ENCODE measurements at regions not wholly inside any gene's neighbourhood (a gene's known extent, or its start where the extent isn't known, plus 50 kb on each side); places are given as distances from the start of the nearest gene placed in this dataset.

DNA sequence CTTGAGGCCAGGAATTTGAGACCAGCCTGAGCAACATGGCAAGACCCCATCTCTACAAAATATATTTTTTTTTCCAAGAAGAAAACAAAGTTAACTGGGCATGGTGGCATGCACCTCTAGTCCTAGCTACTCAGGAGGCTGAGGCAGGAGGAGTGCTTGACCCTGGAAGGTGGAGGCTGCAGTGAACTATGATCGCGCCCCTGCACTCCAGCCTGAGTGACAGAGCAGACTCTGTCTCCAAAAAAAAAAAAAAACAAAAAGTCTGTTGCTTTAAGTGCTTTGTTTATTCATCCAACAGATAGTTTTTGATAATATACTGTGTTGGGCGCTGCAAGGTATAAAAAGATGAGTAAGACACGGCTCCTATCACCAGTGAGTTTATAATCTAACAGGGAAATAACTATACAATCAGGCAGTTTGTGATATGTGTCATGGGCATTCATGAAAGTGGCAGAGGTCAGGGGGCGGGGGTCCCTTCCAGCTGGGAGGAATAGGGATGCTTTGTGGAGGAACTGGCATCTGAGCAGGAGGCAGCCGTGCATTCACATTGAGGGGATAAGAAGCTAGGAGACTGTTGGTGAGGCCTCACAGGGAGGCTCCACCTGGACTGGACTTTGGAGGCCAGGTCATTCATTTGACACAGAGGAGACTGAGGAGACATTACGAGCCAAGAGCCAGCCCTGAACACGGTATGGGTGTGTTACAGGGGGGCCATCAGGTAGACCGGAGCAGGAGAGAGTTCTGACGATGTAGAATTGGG is 67.3 kb upstream of the ERRFI1 start:
- DNase-seq (ENCODE audit: low read depth in 4 of 4, low spot score in 3 of 4), result no peak

DNA sequence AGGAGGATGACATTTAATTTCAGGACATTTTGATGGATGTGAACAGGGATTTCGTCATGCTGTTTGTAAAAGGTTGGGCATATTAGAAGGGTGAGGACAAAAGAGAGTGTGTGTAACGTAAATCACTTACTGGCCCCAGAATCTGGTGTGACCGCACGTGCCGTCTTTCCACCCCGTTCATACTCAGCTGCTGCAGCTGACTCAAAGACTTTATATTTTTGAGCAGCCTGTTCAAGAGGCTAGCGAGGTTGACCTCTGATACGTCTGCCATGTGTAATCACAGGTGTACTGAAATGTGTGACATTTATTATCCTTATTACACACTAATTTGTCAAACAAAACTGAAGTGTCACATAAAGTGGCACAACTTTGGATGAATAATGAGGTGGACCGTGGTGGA is 66.5 kb upstream of the ERRFI1 start:
- DNase-seq (ENCODE audit: low read depth in 4 of 4, low spot score in 3 of 4), result no peak

DNA sequence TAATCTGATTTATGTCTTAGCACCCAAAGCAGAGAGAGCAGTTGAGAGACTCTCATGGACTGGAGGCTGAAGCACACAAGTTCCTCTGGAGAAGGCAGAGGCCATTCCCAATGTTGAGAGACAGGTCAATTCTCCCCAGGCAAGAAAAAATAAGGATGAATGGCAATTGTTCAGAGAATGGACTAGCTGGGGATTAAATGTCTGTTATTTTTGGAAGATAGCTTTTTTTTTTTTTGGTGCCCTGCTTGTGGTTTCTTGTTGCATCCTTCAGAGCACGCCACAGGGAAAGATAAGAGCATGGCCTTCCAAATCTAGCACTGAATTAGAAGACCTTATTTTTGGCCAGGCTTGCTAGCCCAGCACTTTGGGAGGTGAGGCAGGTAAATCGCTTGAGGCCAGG is 65.6 kb upstream of the ERRFI1 start:
- DNase-seq (ENCODE audit: low read depth in 4 of 4, low spot score in 3 of 4), result no peak

DNA sequence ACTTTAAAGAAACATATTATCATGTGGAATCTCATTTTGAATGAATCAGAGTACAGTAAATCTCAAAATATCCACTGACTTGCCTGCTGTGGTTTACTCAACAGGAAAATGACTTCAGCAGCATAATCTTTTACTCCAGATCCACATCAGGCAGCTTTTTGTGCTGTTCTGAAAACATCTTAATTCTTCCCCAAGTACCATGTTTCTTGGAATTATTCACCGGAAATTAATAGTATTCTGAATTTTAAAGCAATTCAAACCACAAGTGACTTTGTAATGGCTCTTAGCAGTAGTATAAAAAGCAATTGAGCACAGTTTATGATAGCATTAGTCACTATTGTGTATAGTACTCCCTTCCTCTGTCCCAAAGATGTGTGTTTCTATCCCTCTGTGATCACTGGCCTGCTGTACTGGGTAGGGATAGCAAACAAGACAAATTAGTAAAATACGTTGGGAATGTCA is 64.2 kb upstream of the ERRFI1 start:
- DNase-seq (ENCODE audit: low read depth in 4 of 4, low spot score in 3 of 4), result no peak

DNA sequence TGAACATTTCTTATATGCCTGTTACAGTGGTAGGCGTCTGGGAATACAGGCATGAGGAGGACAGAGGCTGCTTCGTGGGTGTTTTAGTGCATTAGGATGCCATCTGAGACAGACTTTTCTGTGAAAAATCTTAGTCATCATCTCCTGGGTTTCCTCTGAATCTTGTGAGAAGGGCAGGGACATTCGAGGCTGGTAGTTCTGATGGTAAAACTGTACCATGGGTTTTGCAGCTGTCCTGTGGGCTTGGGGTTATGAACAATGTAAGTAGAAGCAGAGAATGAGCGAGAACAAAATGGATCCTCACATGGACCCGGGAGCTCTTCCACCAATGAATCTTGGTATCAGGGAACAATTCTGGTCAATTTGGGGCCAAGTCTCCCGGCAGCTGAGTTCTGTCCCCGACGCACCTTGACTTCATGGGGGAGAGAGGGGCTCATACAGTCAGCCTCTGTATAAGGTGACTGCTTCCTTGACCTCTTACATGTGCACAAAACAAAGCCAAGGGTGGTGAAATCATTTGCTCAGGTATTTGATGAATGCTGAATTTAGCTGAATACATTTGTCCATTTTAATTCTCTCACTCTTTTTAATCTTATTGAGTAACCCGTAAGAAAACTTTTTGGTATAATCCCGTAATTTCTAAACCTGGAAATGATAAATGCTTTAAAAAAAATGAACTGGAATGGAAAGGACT is 63.6 kb upstream of the ERRFI1 start:
- no peak for DNase-seq (ENCODE audit: low read depth in 4 of 4, low spot score in 3 of 4)

DNA sequence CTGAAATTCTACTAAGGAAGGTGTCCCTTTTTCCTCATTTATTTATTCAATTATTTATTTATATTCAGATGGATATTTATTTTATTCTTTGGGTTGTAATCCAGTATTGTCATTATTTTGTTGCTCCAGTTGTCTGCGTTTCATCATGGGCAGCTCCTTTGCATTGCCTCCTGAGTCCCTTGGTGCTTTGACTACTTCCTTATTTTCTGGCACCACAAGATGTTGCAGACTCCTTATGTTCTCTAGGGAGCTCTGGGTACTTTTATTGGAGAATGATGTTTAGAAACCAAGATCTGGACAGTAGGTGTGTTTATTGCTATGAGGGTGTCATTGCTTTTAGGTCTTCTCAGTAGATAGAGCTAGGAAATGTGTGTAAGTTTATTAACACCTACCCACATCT is 59.9 kb upstream of the ERRFI1 start:
- DNase-seq (ENCODE audit: low read depth in 4 of 4, low spot score in 3 of 4), result no peak

DNA sequence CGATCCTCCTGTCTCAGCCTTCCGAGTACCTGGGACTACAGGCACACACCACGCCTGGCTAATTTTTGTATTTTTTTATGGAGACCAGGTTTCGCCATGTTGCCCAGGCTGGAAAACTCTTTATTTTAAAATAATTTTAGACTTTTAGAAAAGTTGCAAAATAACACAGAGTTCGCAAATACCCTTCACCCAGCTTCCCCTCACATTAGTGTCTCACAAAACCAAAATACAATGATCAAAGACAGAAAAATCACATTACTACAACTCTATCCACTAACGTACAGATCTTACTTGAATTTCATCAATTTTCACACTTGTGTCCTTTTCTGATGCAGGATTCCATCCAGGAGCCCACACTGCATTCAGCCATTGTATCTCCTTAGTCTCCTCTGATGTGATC is 58.8 kb upstream of the ERRFI1 start:
- no peak for DNase-seq (ENCODE audit: low read depth in 4 of 4, low spot score in 3 of 4)

DNA sequence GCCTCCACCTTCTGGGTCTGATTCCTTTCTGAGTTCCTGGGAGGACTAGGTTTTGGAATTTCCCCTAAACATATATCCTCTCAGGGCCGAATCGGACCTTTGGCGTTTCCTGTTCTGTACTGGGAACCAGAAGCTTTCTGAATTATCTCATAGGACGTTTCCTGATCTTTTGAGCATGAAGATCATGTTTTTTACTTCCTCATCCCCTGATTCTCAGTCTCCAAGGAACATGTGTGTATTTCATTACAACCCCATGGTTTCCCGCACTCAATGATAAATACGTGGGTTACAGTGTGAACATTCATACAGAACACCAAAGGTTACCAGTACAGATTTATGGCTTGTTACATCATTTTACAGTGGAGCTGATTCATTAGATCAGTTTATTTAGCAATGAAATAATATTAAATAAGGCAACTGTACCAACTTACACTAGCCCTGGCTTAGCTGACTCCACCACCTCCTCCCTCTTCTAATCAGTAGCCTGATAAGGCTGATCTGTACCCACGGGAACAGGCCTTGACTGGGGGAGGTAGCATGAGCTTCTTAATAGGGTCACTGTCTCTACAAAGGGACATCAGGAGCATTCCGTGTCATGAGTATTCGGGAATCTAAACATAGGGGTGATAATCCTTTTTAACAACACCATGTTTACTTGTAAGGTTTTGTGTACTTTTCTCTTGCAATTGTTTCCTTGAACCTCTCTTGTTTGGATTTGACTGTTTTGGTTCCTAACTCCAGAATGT is 57.8 kb upstream of the ERRFI1 start:
- DNase-seq (ENCODE audit: low read depth in 4 of 4, low spot score in 3 of 4), result no peak

DNA sequence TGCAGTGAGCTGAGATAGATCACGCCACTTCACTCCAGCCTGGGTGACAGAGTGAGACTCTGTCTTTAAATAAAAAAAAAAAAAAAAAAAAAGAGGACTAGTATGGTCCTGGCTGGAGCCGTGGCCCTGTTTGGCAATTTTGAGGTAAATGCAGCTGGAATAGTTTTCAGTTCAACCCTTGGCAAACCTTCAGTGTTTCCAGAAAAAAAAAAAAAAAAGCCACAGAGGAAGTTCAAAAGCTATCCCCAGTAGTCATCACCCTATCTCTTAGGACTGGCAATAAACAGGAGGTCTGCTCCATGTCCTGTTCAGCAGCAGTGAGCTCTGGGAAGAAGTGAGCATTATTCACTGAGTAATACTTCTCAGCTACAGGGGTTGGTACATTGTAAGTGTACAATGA is 56.8 kb upstream of the ERRFI1 start:
- DNase-seq (ENCODE audit: low read depth in 4 of 4, low spot score in 3 of 4), result no peak

DNA sequence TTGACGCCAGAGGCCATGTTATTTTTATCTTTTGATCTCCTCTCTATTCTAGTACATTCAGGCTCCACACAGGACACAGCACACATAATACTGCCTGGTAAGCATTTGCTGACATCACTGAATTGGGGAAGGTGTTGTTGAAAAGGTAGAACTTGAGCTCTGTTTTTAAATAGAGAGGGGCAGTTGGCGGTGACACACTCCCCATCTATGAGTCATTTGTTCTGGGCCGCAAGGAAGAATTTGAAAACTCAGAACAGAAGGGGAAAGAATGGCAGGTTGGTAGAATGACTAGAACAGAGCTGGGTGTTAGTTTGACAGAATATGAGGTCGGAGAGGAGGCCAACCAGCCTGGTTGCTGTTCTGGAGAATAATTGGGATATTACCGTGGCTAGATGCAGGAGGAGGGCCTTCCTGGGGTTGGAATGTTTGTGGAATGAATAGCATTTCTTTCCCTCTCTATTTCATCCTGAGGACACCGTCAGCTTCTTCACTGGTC is 52.1 kb upstream of the ERRFI1 start:
- DNase-seq (ENCODE audit: low read depth in 4 of 4, low spot score in 3 of 4), result no peak

DNA sequence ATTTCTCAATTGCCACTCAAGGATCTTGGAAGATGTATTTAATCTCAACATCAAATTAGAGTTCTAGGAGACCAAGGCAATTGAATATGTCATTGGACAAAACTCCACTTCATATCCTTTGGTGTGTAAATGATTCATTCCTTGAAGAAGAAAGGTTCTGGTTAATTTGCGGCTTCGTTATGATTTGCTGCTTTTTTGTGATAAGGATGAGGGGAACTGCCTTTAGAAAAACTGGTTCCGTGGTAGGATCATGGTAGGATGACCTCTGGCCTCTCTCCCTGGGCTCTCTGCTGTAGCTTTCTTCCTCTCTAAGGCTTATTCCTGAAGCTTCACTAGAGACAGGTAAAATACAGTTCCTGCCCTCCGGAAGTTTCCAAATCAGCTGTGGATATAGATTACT is 51.5 kb upstream of the ERRFI1 start:
- no peak for DNase-seq (ENCODE audit: low read depth in 4 of 4, low spot score in 3 of 4)

DNA sequence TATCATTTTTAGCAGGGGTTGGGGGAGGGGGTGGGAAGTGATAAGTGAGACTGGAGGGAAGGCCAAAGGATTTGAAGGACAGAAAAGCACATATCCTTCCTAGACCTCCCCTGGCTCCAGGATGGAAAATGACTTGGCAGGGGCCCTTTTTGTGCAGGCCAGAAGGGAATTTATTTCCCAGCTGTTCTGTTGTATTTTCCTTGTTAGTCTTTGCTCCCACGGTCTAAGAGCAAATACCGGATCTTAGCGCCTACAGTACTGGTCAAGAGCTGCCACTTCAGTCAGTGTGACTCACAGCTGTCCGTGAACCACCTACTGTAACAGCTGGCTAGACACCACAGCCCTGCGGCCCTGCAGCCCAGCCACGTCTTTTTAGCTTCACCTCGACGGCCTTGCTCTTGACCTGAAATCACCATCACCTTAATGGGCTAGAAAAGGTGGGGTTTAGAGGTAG is 51.0 kb upstream of the ERRFI1 start:
- DNase-seq (ENCODE audit: low read depth in 4 of 4, low spot score in 3 of 4), result no peak

DNA sequence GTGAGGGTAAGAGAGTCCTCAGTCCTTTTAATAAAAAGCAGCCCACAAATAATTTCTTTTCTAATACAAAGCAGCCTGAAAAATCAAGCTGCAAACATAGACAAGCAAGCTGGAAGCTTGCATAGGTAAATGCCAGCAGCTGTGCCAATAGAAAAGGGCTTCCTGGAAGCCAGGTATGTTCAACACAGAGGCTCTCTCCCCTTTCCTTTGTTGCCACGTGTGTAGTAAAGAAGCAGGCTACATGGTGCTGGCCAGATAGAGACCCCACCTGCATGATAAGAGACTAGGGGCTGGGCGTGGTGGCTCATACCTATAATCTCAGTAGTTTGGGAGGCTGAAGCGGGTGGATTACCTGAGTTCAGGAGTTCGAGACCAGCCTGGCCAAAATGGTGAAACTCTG is 50.1 kb upstream of the ERRFI1 start:
- DNase-seq (ENCODE audit: low read depth in 4 of 4, low spot score in 3 of 4), result no peak
